ENCODE measurements at regions not wholly inside any gene's neighbourhood (a gene's known extent, or its start where the extent isn't known, plus 50 kb on each side); places are given as distances from the start of the nearest gene placed in this dataset.

- TF ChIP-seq, protein P1, sequence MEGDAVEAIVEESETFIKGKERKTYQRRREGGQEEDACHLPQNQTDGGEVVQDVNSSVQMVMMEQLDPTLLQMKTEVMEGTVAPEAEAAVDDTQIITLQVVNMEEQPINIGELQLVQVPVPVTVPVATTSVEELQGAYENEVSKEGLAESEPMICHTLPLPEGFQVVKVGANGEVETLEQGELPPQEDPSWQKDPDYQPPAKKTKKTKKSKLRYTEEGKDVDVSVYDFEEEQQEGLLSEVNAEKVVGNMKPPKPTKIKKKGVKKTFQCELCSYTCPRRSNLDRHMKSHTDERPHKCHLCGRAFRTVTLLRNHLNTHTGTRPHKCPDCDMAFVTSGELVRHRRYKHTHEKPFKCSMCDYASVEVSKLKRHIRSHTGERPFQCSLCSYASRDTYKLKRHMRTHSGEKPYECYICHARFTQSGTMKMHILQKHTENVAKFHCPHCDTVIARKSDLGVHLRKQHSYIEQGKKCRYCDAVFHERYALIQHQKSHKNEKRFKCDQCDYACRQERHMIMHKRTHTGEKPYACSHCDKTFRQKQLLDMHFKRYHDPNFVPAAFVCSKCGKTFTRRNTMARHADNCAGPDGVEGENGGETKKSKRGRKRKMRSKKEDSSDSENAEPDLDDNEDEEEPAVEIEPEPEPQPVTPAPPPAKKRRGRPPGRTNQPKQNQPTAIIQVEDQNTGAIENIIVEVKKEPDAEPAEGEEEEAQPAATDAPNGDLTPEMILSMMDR (IDR thresholded peaks at IDR 0.05; ENCODE audit: insufficient read depth, low read length, poor library complexity, severe bottlenecking) = no peak
- no peak for TF ChIP-seq EZH2phosphoT487 (conservative IDR thresholded peaks at IDR 0.05; ENCODE audit: low read length)
Measured at GRCh38 chr6:164049517-164049988, 635.0 kb downstream of the QKI start.
